ENCODE measurements at regions not wholly inside any gene's neighbourhood (a gene's known extent, or its start where the extent isn't known, plus 50 kb on each side); places are given as distances from the start of the nearest gene placed in this dataset.

GRCh38 chr12:24431872-24432271 lies 482.4 kb upstream of the SOX5 start:
- TF ChIP-seq CTCF (IDR thresholded peaks at IDR 0.05) = no peak
- TF ChIP-seq POLR2A (IDR thresholded peaks at IDR 0.05; ENCODE audit: low read length) = no peak
- TF ChIP-seq EP300 (IDR thresholded peaks at IDR 0.05) = no peak
- TF ChIP-seq POLR2AphosphoS2 (conservative IDR thresholded peaks at IDR 0.05; ENCODE audit: low read length) = no peak
- TF ChIP-seq PBX3 (IDR thresholded peaks at IDR 0.05) = no peak
- no peak for TF ChIP-seq JUNB (IDR thresholded peaks at IDR 0.05)
- TF ChIP-seq NR3C1 (IDR thresholded peaks at IDR 0.05) = no peak
